GM12873 (cell line): ENCODE measurements at regions not wholly inside any gene's neighbourhood (a gene's known extent, or its start where the extent isn't known, plus 50 kb on each side); places are given as distances from the start of the nearest gene placed in this dataset.

Experiments used
- CTCF ChIP-seq: IDR thresholded peaks from 2 replicates; pipeline ENCODE4 v1.5.1; 2012; ENCODE audit warnings: low read depth, mild to moderate bottlenecking, moderate library complexity, low read length, control low read depth; ENCODE audit not compliant: insufficient read depth; ENCODE audit errors: missing control alignments

DNA sequence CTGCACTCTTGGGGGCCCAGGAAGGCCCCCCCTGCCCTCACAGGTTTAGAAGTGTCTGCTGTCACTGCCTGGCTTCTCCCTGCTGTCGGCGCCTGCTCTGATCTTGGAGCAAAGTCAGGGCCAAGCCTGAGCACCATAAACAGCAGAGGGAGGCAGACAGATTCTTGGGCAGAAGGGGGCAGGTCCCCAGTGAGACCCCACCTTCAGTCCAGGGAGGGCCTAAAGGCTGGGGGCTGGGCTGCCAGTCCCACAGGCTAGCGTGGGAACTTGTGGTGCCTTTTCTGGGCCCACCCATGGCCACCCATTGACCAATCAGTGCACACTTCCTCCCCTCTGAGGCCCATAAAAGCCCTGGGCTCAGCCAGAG, 124.0 kb downstream of the OLFM1 start:
- no peak for TF ChIP-seq CTCF

GRCh38 chr9:135212961-135213360, 125.5 kb downstream of the OLFM1 start:
- TF ChIP-seq CTCF = no peak

GRCh38 chr9:135213566-135213965, 126.1 kb downstream of the OLFM1 start:
- TF ChIP-seq CTCF = no peak

DNA sequence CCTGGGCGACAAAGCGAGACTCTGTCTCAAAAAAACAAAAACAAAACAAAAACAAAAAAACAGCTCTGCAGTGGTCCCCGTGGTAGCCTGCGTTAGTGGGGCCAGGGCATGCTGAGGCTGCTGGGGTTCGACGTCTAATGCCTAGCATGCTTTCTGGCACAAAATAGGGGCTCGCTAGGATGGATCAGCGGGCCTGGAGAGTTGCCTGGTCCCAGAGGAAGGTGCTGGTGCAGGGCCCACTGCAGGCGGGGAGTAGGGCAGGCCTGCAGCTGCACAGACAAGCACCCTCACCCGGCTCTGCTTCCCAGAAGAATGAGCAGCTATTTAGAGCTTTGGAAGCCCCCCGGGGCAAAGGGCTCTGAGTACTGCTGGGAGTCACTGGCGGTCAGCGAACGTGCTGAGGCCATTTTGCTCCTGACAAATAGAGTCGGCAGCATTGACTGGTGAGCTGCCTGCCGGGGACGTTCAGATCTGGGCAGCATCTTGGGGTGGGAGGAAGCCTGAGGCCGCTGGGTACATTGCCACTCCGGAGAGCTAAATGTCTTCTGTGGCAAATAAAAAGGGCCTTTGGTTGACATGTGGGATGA, 126.7 kb downstream of the OLFM1 start:
- no peak for TF ChIP-seq CTCF

GRCh38 chr9:135214706-135215105, 127.2 kb downstream of the OLFM1 start:
- TF ChIP-seq CTCF = no peak

DNA sequence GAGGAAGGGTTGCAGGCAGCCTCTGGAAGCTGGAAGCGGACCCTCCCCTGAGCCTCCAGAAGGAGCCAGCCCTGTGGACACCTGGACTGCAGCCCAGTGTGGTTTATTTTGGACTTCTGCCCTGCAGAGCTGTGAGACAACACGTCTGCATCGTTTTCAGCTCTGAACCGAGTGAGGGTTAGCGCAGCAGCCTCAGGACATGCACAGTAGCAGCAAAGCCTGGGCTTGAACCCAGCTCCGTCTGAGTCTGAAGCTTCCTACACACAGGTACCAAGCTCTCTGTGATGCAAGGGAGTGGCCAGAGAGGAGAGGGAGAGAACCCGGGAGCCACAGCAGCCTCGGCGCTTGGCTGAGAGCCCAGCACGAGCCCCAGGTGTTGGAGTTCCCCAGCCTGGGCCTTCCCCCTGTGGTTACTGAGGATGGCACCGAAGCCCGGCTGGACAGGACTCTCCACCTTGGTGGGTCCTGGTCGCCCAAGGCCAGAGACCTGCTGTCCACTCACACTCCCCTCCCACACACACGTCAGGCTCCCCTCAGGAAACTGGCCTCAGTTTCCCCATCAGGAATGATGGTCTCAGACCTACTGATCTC, 128.2 kb downstream of the OLFM1 start:
- no peak for TF ChIP-seq CTCF

DNA sequence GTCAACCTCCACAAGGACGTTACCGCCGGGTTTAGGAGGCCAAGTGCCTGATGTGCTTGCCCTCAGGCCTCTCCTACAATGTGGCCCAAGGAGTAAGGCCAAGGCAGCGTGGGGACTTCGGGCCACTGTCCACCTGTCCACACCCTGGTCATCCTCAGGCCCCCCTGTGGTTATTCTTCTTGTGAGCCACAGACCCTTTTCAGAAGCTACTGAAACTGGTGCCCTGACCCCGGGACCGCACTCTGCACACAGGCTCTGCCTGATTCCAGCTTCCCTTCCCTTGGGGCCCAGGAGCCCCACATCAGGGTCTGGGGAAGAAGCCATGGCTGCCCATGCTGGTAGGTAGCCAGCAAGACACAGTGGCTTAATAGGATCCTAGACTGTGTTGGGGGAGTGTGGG, 128.8 kb downstream of the OLFM1 start:
- no peak for TF ChIP-seq CTCF
